K562 (cell line): ENCODE measurements at regions not wholly inside any gene's neighbourhood (a gene's known extent, or its start where the extent isn't known, plus 50 kb on each side); places are given as distances from the start of the nearest gene placed in this dataset.

Experiments
- CUX1 ChIP-seq: fragments of 200-800 bp; sonication (Bioruptor generic); IDR thresholded peaks from 2 replicates; pipeline ENCODE4 v1.6.1; 2016; ENCODE audit warnings: missing genetic modification characterization, missing compliant biosample characterization
- E2F1 ChIP-seq: sonication (generic); formaldehyde crosslinking; IDR thresholded peaks from 2 replicates; pipeline ENCODE4 v1.8.1; 2023; ENCODE audit warnings: mild to moderate bottlenecking, missing genetic modification reagents, moderate library complexity
- FOS ChIP-seq: IDR thresholded peaks from 3 replicates; pipeline ENCODE4 v1.6.1; 2011; ENCODE audit not compliant: insufficient read length; ENCODE audit errors: extremely low read depth
- HOXB6 ChIP-seq: fragments of 250-450 bp; sonication (Bioruptor Pico); IDR thresholded peaks from 2 replicates; pipeline ENCODE4 v1.5.1; 2022; ENCODE audit warnings: mild to moderate bottlenecking, borderline replicate concordance
- NONO ChIP-seq, 2 experiments: fragments of 200-400 bp in 1 of 2; fragments of 450-650 bp in 1 of 2; formaldehyde crosslinking in 1 of 2; IDR thresholded peaks; 2 replicates each; pipeline ENCODE4 v1.6.1; 2017; ENCODE audit warnings: low read depth in 2 of 2, mild to moderate bottlenecking in 2 of 2, moderate library complexity in 2 of 2, low read length in 1 of 2
- TF ChIP-seq, protein P1 (sequence below): fragments of 250-450 bp; sonication (Bioruptor Pico); IDR thresholded peaks from 2 replicates; pipeline ENCODE4 v1.4.0; 2020; ENCODE audit warnings: mild to moderate bottlenecking, moderate library complexity, borderline replicate concordance

DNA sequence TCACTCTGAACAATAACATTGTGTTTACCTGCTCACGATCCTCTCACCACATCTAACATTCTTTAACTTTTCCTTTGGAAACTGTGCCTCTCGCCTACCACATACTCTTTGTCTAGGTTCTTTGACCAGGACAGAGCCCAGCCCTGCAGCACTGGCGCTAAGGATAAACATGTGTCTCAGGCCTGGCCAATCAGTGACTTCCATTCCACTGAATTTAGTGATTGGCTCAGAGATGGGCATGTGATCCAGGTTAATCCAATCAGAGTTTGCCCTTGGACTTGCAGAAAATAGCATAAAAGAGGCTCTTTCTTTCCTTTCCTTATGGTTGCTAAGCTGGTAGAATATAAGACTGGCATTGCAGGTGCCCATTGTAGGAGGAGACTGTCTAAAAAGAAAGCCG lies 605.7 kb downstream of the MATN1 start (continued):
- TF ChIP-seq, protein P1, sequence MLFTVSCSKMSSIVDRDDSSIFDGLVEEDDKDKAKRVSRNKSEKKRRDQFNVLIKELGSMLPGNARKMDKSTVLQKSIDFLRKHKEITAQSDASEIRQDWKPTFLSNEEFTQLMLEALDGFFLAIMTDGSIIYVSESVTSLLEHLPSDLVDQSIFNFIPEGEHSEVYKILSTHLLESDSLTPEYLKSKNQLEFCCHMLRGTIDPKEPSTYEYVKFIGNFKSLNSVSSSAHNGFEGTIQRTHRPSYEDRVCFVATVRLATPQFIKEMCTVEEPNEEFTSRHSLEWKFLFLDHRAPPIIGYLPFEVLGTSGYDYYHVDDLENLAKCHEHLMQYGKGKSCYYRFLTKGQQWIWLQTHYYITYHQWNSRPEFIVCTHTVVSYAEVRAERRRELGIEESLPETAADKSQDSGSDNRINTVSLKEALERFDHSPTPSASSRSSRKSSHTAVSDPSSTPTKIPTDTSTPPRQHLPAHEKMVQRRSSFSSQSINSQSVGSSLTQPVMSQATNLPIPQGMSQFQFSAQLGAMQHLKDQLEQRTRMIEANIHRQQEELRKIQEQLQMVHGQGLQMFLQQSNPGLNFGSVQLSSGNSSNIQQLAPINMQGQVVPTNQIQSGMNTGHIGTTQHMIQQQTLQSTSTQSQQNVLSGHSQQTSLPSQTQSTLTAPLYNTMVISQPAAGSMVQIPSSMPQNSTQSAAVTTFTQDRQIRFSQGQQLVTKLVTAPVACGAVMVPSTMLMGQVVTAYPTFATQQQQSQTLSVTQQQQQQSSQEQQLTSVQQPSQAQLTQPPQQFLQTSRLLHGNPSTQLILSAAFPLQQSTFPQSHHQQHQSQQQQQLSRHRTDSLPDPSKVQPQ (CRISPR knock-in tag), result no peak
- TF ChIP-seq NONO (IDR thresholded peaks at IDR 0.05; ENCODE audit: low read depth in 2 of 2, low read length in 1 of 2), result no peak
- TF ChIP-seq HOXB6 (CRISPR knock-in tag), result no peak
- no peak for TF ChIP-seq CUX1 (CRISPR knock-in tag)
- no peak for TF ChIP-seq E2F1
- TF ChIP-seq FOS, result peak; percentile 72
